SH-SY5Y (cell line): ENCODE measurements at regions not wholly inside any gene's neighbourhood (a gene's known extent, or its start where the extent isn't known, plus 50 kb on each side); places are given as distances from the start of the nearest gene placed in this dataset.

Experiments
- GATA2 ChIP-seq: IDR thresholded peaks from 2 replicates; pipeline ENCODE4 v1.6.1; 2011; ENCODE audit warnings: mild to moderate bottlenecking, low read depth, low read length
- GATA3 ChIP-seq: IDR thresholded peaks from 2 replicates; pipeline ENCODE4 v1.6.1; 2011; ENCODE audit warnings: low read depth, mild to moderate bottlenecking, low read length, moderate library complexity

DNA sequence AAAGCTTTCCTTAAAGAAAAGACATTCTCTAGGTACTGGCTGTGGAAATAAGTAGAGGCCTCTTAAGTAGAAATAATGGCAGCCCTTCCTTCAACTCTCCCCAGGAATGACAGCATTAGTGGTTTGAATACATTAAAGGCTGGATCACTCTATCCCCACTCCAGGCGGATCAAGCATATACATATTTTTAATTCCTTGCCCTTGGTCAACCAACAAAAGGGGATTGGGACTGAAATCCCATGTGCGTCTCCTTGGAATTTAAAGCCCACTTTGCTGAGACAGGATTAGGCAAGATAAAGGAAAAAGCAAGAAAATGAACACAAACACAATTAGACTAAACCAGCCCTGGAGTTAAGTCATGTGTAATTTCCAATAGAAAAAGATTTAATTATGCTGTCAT, 391.3 kb downstream of the PPP1R2C start:
- TF ChIP-seq GATA3 (no peak), GATA2 (no peak)

DNA sequence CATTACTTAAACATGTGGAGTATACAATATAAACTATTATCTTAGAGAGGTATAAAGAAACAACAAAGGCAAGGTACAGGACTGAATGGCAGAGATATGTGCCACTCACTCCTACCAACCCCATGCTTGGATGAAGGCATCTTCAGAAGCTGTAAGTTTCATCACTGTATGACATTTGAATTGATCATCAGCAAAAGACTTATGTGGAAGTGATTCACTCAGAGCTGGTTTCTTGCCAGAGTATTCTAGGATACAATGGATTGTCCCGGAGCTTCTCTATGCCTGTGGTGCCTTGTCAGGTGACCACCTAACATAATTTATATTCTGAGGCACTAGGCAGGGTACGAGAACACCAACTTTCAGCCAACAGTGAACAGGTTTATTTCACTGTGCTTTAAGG, 392.2 kb downstream of the PPP1R2C start:
- TF ChIP-seq GATA2: no peak
- TF ChIP-seq GATA3: no peak

GRCh38 chrX:42384956-42385355, 393.0 kb downstream of the PPP1R2C start:
- no peak for TF ChIP-seq GATA3

GRCh38 chrX:42378857-42379256, 399.1 kb downstream of the PPP1R2C start:
- TF ChIP-seq GATA3 (no peak), GATA2 (no peak)

GRCh38 chrX:42375086-42375485, 402.9 kb downstream of the PPP1R2C start:
- no peak for TF ChIP-seq GATA3
- no peak for TF ChIP-seq GATA2

DNA sequence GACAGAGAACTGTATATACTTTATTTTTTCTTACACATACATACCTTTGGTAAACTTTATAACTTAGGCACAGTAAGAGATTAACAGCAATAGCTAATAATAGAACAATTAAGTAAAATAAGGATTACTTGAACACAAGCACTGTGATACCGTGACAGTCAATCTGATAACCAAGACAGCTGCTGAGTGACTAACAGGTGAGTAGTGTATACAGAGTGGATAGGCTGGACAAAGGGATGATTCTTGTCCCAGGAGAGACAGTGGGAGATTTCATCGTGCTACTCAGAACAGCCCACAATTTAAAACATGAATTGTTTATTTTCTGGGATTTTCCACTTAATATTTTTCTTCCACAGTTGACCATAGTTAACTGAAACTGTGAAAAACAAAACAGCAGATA, 411.8 kb downstream of the PPP1R2C start:
- no peak for TF ChIP-seq GATA3
- TF ChIP-seq GATA2: no peak

DNA sequence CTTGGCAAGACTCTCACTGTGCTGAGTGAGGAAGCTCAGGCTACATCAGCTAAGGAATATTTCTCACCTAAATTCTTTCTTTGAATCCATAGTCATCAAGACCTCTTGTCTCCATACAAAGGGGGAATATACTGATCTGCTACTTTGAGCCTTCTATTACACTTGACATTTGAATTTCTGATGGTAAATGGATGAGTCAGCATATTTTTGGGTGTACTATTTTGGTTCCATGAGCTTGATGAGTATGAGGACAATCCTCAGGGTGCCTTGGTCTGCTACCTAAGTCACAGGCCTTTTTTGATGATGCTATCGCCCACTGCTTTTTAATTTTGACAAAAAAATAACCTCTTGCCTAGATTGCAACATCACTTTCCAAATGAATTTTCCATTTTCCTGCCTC, 415.7 kb downstream of the PPP1R2C start:
- TF ChIP-seq GATA2 (no peak), GATA3 (no peak)
